PC-9 (cell line): ENCODE measurements at regions not wholly inside any gene's neighbourhood (a gene's known extent, or its start where the extent isn't known, plus 50 kb on each side); places are given as distances from the start of the nearest gene placed in this dataset.

Source experiments
- BruUV-seq: library from RNA; stranded (reverse); fragments of 400-500 nt; replicated peaks from 2 replicates; lab custom pipeline; 2021; lab: Mats Ljungman, UMichigan
- CTCF ChIA-PET: fragments of 300-600 bp; sonication (Branson Sonifier 250); formaldehyde crosslinking; loops from one replicate; lab custom pipeline; 2022; ENCODE audit warnings: antibody characterized with exemption; lab: Charles Lee
- POLR2A ChIA-PET: fragments of 300-600 bp; sonication (Branson Sonifier 250); formaldehyde crosslinking; loops from one replicate; lab custom pipeline; 2022; ENCODE audit warnings: antibody characterized with exemption; ENCODE audit not compliant: unreplicated experiment; lab: Charles Lee
- DNase-seq, 2 experiments: peaks; one replicate each; pipeline versions ENCODE4 v3.0.0 to v3.0.0-alpha.2; 2015 to 2022; ENCODE audit warnings: mixed read lengths in 1 of 2
- H2AFZ ChIP-seq: fragments of 200-600 bp; sonication (generic); 2 replicates; pipeline ENCODE4 v1.8.1; 2017; ENCODE audit warnings: antibody characterized with exemption
- H3F3A ChIP-seq: fragments of 200-600 bp; sonication (generic); 2 replicates; pipeline ENCODE4 v1.8.1; 2017; ENCODE audit warnings: antibody characterized with exemption, mild to moderate bottlenecking, low read depth; ENCODE audit not compliant: insufficient read depth
- H3K27ac ChIP-seq: fragments of 200-600 bp; sonication (generic); 2 replicates; pipeline ENCODE4 v1.6.1; 2016; ENCODE audit warnings: mixed run types
- H3K27me3 ChIP-seq: fragments of 200-600 bp; sonication (generic); 2 replicates; pipeline ENCODE4 v1.6.1; 2016; ENCODE audit warnings: low read depth, mixed run types; ENCODE audit not compliant: insufficient read depth
- H3K36me3 ChIP-seq: fragments of 200-600 bp; sonication (generic); 2 replicates; pipeline ENCODE4 v1.6.1; 2016; ENCODE audit warnings: low read depth, mixed run types
- H3K4me1 ChIP-seq: fragments of 200-600 bp; sonication (generic); replicated peaks from 2 replicates; pipeline ENCODE4 v1.6.1; 2016; ENCODE audit warnings: mixed run types; ENCODE audit not compliant: insufficient read depth
- H3K4me2 ChIP-seq: fragments of 200-600 bp; sonication (generic); 2 replicates; pipeline ENCODE4 v1.6.1; 2017; ENCODE audit warnings: mixed run types
- H3K4me3 ChIP-seq: fragments of 200-600 bp; sonication (generic); 2 replicates; pipeline ENCODE4 v1.6.1; 2016; ENCODE audit warnings: mixed run types
- H3K79me2 ChIP-seq: fragments of 200-600 bp; sonication (generic); 2 replicates; pipeline ENCODE4 v1.6.1; 2017; ENCODE audit warnings: low read depth, mixed run types
- H3K9me2 ChIP-seq: fragments of 200-600 bp; sonication (generic); 2 replicates; pipeline ENCODE4 v1.8.1; 2017; ENCODE audit warnings: mild to moderate bottlenecking; ENCODE audit not compliant: insufficient read depth
- H3K9me3 ChIP-seq: fragments of 200-600 bp; sonication (generic); 2 replicates; pipeline ENCODE4 v1.8.1; 2016; ENCODE audit warnings: low read depth; ENCODE audit not compliant: insufficient read depth
- H4K20me1 ChIP-seq: fragments of 200-600 bp; sonication (generic); 2 replicates; pipeline ENCODE4 v1.8.1; 2017; ENCODE audit not compliant: insufficient read depth
- EZH2 ChIP-seq: fragments of 200-600 bp; sonication (generic); IDR thresholded peaks from 2 replicates; pipeline ENCODE4 v1.8.0; 2017; ENCODE audit warnings: antibody characterized with exemption, low read depth
- intact Hi-C: fragments of 100-400 bp; cut with micrococcal nuclease; formaldehyde crosslinking; loops from one replicate; pipeline ENCODE4 v1.10.0; 2022; ENCODE audit not compliant: unreplicated experiment
- TF ChIP-seq, protein P1 (sequence below): fragments of 200-600 bp; sonication (generic); conservative IDR thresholded peaks from 2 replicates; pipeline ENCODE4 v1.6.1; 2017; ENCODE audit warnings: mixed run types, antibody characterized with exemption, mild to moderate bottlenecking, moderate library complexity

DNA sequence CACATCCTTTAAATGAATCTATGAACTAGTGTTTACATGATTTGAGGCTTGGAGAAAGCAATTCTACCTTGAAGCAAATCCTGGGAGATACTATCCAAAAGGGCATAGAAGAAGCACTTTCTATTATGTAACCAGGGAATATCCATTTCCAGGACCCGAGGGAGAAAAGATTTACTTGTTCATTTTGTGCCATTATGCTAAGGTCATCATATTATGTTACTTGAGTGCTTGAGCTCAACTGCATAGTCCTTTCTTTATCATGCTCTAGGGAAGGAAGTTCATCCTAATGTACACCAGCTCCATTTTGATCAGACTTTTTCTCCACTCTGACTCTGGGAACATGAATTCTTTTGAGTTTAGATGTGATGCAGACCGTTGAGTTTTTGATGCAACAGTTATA is 188.6 kb upstream of the SNX7 start:
- H3K9me2 ChIP-seq: no peaks in the 10 kb centered on the region
- DNase-seq: no peak
- ChIA-PET POLR2A (no interaction called here), CTCF (no interaction called here)
- no peaks in the 10 kb centered on the region for H3F3A ChIP-seq
- intact Hi-C loops: loop anchor here (10.0 kb wide), 2 partner anchors 192 to 1338 kb away; partner anchors contain the start of gene SNX7
- H3K36me3 ChIP-seq: no peaks in the 10 kb centered on the region
- H3K79me2 ChIP-seq: no peaks in the 10 kb centered on the region
- no peaks in the 10 kb centered on the region for H3K27me3 ChIP-seq
- no peaks in the 10 kb centered on the region for H4K20me1 ChIP-seq
- no peak for TF ChIP-seq EZH2
- TF ChIP-seq, protein P1, sequence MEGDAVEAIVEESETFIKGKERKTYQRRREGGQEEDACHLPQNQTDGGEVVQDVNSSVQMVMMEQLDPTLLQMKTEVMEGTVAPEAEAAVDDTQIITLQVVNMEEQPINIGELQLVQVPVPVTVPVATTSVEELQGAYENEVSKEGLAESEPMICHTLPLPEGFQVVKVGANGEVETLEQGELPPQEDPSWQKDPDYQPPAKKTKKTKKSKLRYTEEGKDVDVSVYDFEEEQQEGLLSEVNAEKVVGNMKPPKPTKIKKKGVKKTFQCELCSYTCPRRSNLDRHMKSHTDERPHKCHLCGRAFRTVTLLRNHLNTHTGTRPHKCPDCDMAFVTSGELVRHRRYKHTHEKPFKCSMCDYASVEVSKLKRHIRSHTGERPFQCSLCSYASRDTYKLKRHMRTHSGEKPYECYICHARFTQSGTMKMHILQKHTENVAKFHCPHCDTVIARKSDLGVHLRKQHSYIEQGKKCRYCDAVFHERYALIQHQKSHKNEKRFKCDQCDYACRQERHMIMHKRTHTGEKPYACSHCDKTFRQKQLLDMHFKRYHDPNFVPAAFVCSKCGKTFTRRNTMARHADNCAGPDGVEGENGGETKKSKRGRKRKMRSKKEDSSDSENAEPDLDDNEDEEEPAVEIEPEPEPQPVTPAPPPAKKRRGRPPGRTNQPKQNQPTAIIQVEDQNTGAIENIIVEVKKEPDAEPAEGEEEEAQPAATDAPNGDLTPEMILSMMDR: no peak
- no peak overlapping the region for H2AFZ ChIP-seq
- no peak overlapping the region for H3K27ac ChIP-seq
- H3K4me1 ChIP-seq: no peaks in the 10 kb centered on the region
- no peak overlapping the region for H3K4me2 ChIP-seq
- no TSS peak for BruUV-seq
- no peak overlapping the region for H3K4me3 ChIP-seq
- H3K9me3 ChIP-seq: no peaks in the 10 kb centered on the region

DNA sequence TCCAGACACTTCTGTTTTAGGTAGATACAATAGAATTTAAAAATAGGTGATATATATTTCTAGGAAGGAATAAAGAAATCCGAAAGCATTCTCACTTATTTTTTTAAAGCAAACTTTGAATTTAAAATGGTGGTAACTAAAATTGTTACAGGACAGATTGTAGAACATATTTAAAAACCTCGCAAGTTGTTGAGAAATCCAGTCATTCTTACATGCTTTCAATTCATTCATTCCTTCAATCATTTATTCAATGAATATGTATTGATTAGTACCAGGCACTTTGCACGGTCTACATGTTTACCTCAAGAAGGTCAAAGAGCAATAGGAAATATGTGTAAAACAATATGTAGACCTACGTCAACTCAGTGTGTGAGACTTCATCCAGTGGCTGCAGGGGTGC is 189.9 kb upstream of the SNX7 start:
- ChIA-PET POLR2A (no interaction called here), CTCF (no interaction called here)
- intact Hi-C loops: loop anchor here (10.0 kb wide), 2 partner anchors 193 to 1337 kb away; partner anchors contain the start of gene SNX7
- no peaks in the 10 kb centered on the region for H3K9me3 ChIP-seq
- TF ChIP-seq, protein P1: no peak
- TF ChIP-seq EZH2: no peak
- no peaks in the 10 kb centered on the region for H3K79me2 ChIP-seq
- no peak overlapping the region for H3K4me3 ChIP-seq
- no peaks in the 10 kb centered on the region for H3K4me1 ChIP-seq
- H4K20me1 ChIP-seq: no peaks in the 10 kb centered on the region
- no peaks in the 10 kb centered on the region for H3K36me3 ChIP-seq
- no TSS peak for BruUV-seq
- H3F3A ChIP-seq: no peaks in the 10 kb centered on the region
- DNase-seq: no peak
- no peak overlapping the region for H3K4me2 ChIP-seq
- no peak overlapping the region for H3K27ac ChIP-seq
- H3K27me3 ChIP-seq: no peaks in the 10 kb centered on the region
- H3K9me2 ChIP-seq: no peaks in the 10 kb centered on the region
- 0 out of 2 replicates have a peak overlapping the region, but pooled peaks have one; percentile 2 for H2AFZ ChIP-seq

DNA sequence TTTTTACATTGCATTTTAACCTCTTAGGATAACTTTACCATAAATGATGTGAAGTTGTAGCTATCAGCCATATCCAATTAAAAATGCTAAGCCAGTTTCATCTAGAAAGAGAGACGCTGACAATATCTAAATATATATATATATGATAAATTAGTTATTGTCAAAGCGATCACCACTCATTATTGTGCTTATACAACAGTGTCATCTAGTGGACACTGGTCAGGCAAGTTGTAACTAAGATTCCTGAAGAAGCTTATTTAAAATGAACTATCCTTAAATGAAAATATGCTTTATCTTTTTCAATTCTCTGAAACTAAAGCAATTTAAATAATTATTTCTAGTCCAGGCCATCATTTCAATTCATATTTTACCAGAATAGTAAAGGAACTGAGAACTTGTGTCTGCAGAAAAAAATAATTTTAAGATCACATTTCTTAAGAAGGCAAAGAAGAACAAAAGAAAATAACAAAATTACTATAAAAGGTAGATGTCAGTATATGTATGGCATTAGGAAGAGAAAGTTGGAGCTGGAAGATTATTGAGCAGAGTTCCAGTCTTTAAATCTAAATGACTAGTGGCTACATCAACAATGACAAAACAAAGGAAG is 193.3 kb upstream of the SNX7 start:
- Histone ChIP-seq H3K4me1 (no peaks in the 10 kb centered on the region), H3K79me2 (no peaks in the 10 kb centered on the region), H4K20me1 (no peaks in the 10 kb centered on the region), H3K9me3 (no peaks in the 10 kb centered on the region), H3K27me3 (no peaks in the 10 kb centered on the region), H3K4me3 (no peak overlapping the region), H3F3A (no peaks in the 10 kb centered on the region), H3K9me2 (no peaks in the 10 kb centered on the region), H3K27ac (no peak overlapping the region), H3K4me2 (no peak overlapping the region), H3K36me3 (no peaks in the 10 kb centered on the region), H2AFZ (peak overlapping the region; percentile 30)
- TF ChIP-seq, protein P1: peak; percentile 98
- TF ChIP-seq EZH2: no peak
- ChIA-PET POLR2A (interaction anchor here (0.5 to 0.6 kb wide), 2 partner anchors 145 to 1643 kb away, joined by 4 to 6 read pairs; no protein-coding TSS in a partner anchor), CTCF (interaction anchor here (0.6 to 1.2 kb wide), 4 partner anchors 415 to 1340 kb away, joined by 3 to 4 read pairs (median 4); no protein-coding TSS in a partner anchor)
- peak; percentile 4 to 59 for DNase-seq
- intact Hi-C loops: loop anchor here (1.0 to 5.0 kb wide), 5 partner anchors 145 to 1501 kb away; no protein-coding TSS in a partner anchor
- BruUV-seq: no TSS peak
